Fibroblast of skin of right quadriceps (primary cell): ENCODE measurements at regions not wholly inside any gene's neighbourhood (a gene's known extent, or its start where the extent isn't known, plus 50 kb on each side); places are given as distances from the start of the nearest gene placed in this dataset.
"Not testable (repeated sequence)": the region's sequence is repeated elsewhere in the genome, so short reads cannot be mapped to it uniquely, and the experiment has no call there.

Experiments
- DNase-seq: peaks from one replicate; pipeline ENCODE4 v3.0.0-alpha.2; 2013

DNA sequence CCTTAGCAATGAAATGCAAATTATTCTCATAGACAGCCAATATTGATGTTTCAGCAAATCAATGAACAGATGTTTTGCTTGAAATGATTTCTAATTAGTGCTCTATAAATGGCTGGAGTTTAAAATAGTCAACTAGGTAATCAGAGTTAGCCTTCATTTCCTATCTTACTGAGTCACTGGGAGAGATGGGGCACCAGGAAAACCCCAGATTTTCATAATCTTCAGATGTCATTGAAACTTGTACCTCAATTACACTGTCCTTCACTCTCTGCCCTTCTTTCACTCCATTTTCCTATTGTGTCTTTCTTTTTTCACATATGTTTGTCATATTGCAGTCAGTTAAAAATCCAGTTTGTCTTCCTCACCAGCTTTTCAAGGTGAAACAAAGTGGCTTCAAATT, 92.7 kb downstream of the C12orf75 start:
- DNase-seq, result no peak

GRCh38 chr12:105423921-105424320, 93.4 kb downstream of the C12orf75 start:
- no peak for DNase-seq

DNA sequence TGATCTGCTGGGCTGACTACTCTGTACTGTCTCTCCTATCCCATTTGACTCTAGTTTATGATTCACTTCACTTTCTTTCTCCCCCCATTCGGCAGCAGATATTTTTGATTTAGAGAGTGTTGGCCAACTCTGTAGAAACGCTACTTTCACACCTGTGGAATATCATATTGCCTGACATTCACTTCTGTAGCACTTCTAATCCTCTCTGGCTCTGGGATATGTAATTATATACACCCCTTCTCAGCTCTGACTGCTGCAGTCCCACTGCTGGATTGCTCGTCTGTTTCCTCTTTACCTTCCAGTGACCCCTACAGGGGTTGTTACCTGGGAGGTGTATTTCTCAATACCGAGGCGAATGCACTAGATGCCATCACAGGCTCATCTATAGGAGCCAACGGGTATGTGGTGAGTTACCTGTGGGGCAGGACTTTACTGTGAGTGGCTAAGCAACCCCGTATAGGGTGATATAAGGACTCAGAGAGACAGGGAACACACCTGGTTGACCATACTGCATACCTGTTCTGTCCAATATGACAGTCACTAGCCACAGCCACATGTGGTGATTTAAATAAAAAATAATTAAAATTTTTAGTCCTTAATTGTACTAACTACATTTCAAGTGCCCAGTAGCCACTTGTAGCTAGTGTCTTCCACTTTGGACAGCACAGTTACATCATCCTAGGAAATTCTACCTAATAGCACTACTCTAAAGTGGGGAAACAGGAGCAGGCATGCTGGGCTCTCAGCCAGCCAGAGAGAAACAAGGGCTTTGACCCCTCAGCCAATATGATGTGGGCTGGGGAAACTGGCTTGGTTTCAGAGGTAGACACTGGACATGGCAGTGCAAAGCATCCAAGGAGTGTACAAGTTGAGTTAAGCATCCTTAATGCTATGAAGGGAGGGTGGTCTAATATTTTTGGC, 95.0 kb downstream of the C12orf75 start:
- DNase-seq, result no peak

- no peak for DNase-seq
These were observed 96.3 kb downstream of the C12orf75 start for GRCh38 chr12:105426766-105427165.

- DNase-seq, result peak; percentile 29
These were observed 97.4 kb downstream of the C12orf75 start for GRCh38 chr12:105427883-105428282.

DNA sequence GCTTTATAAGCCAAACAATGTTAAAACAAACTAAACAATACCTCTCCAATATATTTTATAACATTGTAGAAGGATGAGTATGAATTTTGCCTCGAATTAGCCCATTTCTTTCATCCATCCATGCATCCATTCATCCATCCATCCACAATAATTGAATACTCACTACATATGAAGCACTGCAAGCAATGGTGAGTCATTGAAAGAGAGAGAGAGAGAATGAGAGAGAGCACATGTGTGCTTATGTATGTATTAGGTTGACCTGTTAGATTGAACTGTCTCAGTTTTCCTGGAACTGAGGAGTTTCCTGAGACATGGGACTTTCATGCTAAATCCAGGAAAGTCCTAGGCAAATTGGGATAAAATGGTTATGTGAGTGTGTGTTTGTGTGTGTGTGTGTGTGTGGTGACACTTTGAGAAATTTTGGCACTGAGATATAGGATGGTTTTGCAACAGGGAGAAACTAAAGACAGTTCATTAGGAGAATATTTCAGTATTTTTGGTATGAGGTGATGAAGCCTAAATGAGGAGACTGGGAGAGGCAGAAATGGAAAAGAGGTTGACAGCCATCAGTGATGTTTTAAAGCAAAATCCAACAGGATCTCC, 98.4 kb downstream of the C12orf75 start:
- DNase-seq, result no peak

- no peak for DNase-seq
These were observed 99.0 kb downstream of the C12orf75 start for GRCh38 chr12:105429511-105429910.

- no peak for DNase-seq
These were observed 101.1 kb downstream of the C12orf75 start for GRCh38 chr12:105431537-105432100.

DNA sequence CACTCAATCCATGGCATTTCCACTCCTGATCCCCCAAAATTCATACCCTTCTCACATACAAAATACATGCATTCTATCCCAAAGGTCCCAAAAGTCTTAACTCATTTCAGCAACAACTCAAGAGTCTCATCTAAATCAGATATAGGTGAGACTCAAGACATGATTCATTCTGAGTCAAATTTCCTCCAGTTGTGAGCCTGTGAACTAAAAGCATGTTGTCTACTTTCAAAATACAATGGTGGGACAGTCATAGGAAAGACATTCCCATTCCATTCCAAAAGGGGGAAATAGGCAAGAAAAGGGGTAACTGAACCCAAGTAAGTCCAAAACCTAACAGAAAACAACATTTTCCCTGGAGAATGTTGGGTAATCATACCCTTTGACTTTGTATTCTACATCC, 103.3 kb downstream of the C12orf75 start:
- DNase-seq, result peak; percentile 82

DNA sequence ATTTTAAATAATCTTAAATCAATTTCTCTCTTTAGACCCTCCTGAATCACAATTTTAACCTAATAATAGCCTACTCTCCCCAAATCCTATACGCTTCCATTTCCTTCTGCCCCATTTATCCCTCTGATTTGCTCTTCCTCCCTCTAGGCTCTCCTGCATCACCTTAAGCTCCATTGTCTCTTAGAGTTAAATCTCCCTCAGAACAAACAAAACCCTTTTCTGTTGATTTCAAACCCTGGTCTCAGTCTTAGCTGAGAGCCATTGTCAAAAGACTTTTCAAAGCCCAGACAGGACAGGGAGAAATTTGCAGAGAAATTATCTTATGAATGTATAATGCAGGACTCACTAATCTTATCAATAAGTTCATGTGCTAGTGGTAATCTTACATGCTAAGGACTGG, 106.1 kb downstream of the C12orf75 start:
- no peak for DNase-seq

- DNase-seq, result no peak
These were observed 109.7 kb downstream of the C12orf75 start for GRCh38 chr12:105440037-105440664.

- peak; percentile 37 for DNase-seq
These were observed 113.5 kb downstream of the C12orf75 start for GRCh38 chr12:105443802-105444652.

DNA sequence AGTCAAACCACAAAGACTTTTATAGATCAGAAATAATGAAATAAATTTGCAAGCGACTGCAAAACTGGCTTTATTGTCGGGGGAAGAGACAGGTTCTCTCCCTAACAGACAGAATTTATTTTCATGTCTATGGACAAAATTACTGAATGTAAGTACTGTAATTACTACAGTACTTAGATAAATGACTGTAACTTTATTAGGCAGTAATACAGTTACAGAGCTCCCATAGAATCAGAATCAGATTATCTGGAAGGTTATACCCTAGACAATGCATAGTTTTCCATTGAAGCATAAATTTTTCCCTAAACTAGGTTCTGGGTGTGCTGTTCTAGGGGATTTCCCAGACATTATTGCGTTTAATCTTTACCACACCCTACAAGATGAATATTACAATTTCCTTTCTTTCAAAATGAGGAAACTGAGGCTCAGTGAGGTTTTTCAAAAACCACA, 114.2 kb downstream of the C12orf75 start:
- DNase-seq, result peak; percentile 48

DNA sequence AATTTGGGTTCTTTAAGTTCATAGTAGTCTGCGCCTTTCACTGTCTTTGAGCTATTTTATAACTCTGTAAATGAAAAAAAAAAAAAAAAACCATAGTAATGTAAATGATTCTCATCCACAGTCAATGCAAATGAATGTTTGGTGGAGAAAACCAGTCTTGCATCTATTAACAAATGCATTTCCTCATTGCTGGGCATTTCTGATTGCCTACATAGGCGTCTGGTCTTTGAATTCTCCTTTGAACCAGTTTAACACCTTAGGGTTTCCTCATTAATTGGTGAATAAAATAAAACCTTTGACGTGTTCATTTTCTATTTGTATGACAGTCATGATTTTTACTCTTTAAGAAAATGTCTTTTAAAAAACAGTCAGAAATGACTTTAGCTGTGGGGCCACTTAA, 114.8 kb downstream of the C12orf75 start:
- DNase-seq, result no peak

GRCh38 chr12:105445649-105446048, 115.2 kb downstream of the C12orf75 start:
- peak; percentile 68 for DNase-seq

DNA sequence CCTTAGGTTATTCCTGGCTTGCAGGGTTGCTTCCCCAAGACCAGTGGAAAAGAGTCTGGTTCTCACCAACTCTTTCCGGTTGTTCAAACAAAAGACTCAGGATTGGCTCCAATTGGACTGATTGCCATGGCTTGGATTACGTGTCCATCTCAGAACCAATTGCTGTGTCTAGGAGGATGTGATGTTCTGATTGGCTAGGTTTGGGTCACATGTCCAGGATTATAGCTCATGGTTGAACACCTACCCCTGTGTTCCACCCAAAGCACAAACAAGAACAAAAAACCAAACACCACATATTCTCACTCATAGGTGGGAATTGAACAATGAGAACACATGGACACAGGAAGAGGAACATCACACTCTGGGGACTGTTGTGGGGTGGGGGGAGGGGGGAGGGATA, 116.0 kb downstream of the C12orf75 start:
- DNase-seq, result not testable (repeated sequence)

- no peak for DNase-seq
These were observed 118.9 kb downstream of the C12orf75 start for GRCh38 chr12:105449431-105449830.

- peak; percentile 89 for DNase-seq
These were observed 120.7 kb downstream of the C12orf75 start for GRCh38 chr12:105451211-105451610.

DNA sequence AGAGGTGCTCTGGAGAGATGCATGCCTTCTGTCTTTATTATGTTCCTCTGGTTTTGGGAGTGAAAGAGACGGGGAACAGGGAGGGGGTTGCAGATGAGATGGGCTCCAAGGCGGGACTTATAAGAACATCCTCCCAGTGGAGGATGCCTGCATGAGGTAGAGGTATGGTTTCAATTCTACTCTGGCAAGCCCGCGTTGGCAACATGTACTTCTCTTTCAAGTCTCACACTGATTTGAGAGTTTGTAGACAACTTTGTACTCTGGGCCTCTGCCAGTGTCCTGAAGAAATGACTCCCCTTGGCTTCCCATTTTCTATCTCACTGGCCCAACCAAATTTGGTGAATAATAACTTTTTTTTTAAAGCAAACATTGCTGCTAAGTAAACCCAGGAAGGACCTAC, 121.3 kb downstream of the C12orf75 start:
- no peak for DNase-seq

- peak; percentile 72 for DNase-seq
These were observed 122.8 kb downstream of the C12orf75 start for GRCh38 chr12:105453316-105453715.

- DNase-seq, result no peak
These were observed 124.2 kb downstream of the C12orf75 start for GRCh38 chr12:105454688-105455087.

DNA sequence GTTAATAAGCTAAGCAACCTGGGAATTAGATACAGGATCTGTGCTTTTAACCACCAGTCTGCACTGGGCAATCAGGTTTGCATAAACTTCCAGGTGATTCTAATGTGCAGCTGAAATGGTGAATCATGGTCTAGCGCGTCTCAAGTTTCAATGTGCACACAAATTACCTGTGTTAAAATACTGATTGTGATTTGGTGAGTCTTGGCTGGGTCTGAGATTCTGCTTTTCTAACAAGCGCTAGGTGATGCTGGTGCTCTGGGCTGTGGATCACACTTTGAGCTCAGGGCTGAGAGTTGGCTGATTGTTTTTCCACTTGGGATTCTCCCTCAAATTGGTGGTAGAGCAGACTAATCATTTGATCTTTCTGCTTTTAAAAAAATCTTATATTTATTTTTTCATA, 124.8 kb downstream of the C12orf75 start:
- DNase-seq, result no peak
